ENCODE measurements at regions not wholly inside any gene's neighbourhood (a gene's known extent, or its start where the extent isn't known, plus 50 kb on each side); places are given as distances from the start of the nearest gene placed in this dataset.
"Not testable (repeated sequence)": the region's sequence is repeated elsewhere in the genome, so short reads cannot be mapped to it uniquely, and the experiment has no call there.

DNA sequence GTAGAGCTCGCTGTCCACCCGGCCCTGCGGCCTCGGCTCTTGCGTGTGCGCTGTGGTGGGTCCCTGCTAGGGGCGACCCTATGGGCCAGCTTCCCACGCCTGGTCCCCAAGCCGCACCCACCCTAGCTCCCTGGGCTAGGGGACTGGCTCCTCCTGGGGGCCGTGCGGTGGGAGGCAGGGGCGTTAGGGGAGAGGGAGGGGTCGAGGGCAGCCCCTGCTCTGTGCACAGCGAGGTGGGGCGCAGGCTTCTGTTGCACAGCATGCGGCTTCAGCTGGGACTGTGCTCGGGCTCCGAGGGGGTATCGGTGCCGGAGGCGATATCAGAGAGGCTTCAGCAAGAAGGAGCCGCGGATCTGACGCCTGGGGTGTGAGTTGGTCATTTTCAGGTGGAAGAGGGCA, 86.1 kb downstream of the ALG10 start:
- TF ChIP-seq CTCF (IDR thresholded peaks at IDR 0.05) (no peak), POLR2A (IDR thresholded peaks at IDR 0.05) (no peak)
- 56 to 65% methylated on average over 11 to 15 of the region's 24 CpGs for WGBS, 2 donors
- intact Hi-C loops (cut with DNase I; ENCODE audit: low total_unique reads) = no loop called here
- no peak for DNase-seq (ENCODE audit: low spot score in 2 of 2)
- H3K4me3 ChIP-seq (ENCODE audit: low read depth, poor library complexity, severe bottlenecking) = no peak overlapping the region

DNA sequence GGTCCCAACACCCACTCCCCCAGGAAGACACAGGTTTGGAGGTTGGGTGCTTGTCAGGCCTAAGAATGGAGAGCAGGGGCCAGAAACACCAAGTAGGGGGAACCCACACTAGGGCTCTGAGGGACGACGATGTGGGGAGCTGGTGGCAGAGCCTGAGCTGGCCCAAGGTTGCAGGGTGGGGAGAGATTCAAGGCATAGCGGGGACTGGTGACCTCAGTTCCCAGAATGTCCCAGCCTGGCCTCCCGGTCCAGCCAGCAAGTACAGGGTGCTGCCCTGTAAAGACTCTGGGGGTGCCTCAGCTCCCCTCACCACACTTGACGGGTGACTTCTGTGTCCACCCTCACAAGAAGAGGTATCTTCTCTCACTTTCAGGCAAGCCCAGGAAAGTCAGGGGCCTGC, 86.7 kb downstream of the ALG10 start:
- no peak overlapping the region for H3K4me3 ChIP-seq (ENCODE audit: low read depth, poor library complexity, severe bottlenecking)
- intact Hi-C loops (cut with DNase I; ENCODE audit: low total_unique reads) = no loop called here
- no peak for TF ChIP-seq CTCF (IDR thresholded peaks at IDR 0.05)
- WGBS, 2 donors = 90 to 98% methylated on average over 5 of the region's 5 CpGs
- no peak for DNase-seq (ENCODE audit: low spot score in 2 of 2)

DNA sequence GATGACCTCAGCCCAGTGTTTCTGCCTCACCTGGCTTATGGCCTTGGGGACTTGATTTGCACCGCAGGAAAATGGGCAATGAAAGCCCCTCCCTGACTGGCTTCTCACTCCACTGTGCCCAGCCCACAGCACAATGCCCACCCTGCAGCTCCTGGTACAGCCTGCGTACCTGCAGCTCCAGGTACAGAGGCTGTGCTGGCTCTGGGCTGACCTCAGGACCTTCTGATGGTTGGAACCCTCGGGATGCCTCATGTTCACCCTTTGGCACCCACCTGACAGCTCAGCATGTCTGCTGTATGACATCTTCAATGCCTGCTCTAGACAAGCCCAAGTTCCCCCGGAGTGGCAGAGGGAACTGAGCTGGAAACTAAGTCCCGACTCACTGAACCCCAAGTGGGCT, 87.1 kb downstream of the ALG10 start:
- intact Hi-C loops (cut with DNase I; ENCODE audit: low total_unique reads) = no loop called here
- DNase-seq (ENCODE audit: low spot score in 2 of 2) = no peak
- TF ChIP-seq CTCF (IDR thresholded peaks at IDR 0.05) (no peak), POLR2A (IDR thresholded peaks at IDR 0.05) (no peak)
- no peak overlapping the region for H3K4me3 ChIP-seq (ENCODE audit: low read depth, poor library complexity, severe bottlenecking)
- 95 to 98% methylated on average over 4 to 5 of the region's 5 CpGs for WGBS, 2 donors

GRCh38 chr12:34109909-34110531, 87.7 kb downstream of the ALG10 start:
- intact Hi-C loops (cut with DNase I; ENCODE audit: low total_unique reads); DNase-seq (ENCODE audit: low spot score in 2 of 2); H3K4me3 ChIP-seq (ENCODE audit: low read depth, poor library complexity, severe bottlenecking): not testable (repeated sequence)
- WGBS, 2 donors = 73 to 79% methylated on average over 8 of the region's 8 CpGs

- DNase-seq (ENCODE audit: low spot score in 2 of 2) = no peak
- TF ChIP-seq POLR2A (IDR thresholded peaks at IDR 0.05) (no peak), CTCF (IDR thresholded peaks at IDR 0.05) (no peak)
- H3K4me3 ChIP-seq (ENCODE audit: low read depth, poor library complexity, severe bottlenecking) = no peak overlapping the region
- 82 to 86% methylated on average over 5 of the region's 5 CpGs for WGBS, 2 donors
- intact Hi-C loops (cut with DNase I; ENCODE audit: low total_unique reads) = no loop called here
These were observed 97.1 kb downstream of the ALG10 start for GRCh38 chr12:34119366-34119765.

DNA sequence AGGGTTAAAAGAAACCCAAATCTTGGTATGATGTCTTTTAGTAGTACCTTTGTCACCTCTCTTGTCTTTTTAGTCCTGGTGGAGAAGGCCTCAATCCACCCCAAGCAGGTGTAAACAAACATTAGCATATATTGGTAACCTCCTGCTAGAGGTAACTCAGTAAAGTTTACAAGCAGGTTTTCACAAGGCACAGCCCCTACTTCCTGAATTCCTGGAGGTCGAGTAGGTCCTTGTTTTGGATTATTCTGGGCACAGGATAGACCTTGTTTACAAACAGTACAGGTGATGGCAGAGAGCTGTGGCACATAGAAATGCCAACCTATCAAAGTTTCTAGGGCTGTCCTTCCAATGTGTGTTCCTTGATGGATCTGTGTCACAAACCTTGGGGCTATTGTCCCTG, 99.1 kb downstream of the ALG10 start:
- DNase-seq (ENCODE audit: low spot score in 2 of 2) = no peak
- intact Hi-C loops (cut with DNase I; ENCODE audit: low total_unique reads) = no loop called here
- WGBS, 2 donors = 18 to 30% methylated on average over 1 of the region's 1 CpG
- TF ChIP-seq CTCF (IDR thresholded peaks at IDR 0.05) (no peak), POLR2A (IDR thresholded peaks at IDR 0.05) (no peak)
- H3K4me3 ChIP-seq (ENCODE audit: low read depth, poor library complexity, severe bottlenecking) = no peak overlapping the region
